ENCODE measurements at regions not wholly inside any gene's neighbourhood (a gene's known extent, or its start where the extent isn't known, plus 50 kb on each side); places are given as distances from the start of the nearest gene placed in this dataset.
"Not testable (repeated sequence)": the region's sequence is repeated elsewhere in the genome, so short reads cannot be mapped to it uniquely, and the experiment has no call there.

GRCh38 chr7:131665021-131665420 lies 108.6 kb upstream of the PODXL start:
- H3K9ac ChIP-seq (ENCODE audit: low read length in 5 of 5), result no peak overlapping the region
- peaks cover 0 to 4% (median 2%) of the 10 kb centered on the region in 5 donors for H3K9me3 ChIP-seq (ENCODE audit: control insufficient read depth in 5 of 5, low read length in 5 of 5)
- H3K27me3 ChIP-seq (ENCODE audit: control insufficient read depth in 5 of 5, insufficient read depth in 4 of 5, low read length in 5 of 5), result peaks cover 0 to 4% (median 0%) of the 10 kb centered on the region in 5 donors
- no peak overlapping the region for H3K4me3 ChIP-seq (ENCODE audit: low read depth in 1 of 5, low read length in 5 of 5)
- no peaks in the 10 kb centered on the region for H3K36me3 ChIP-seq (ENCODE audit: control insufficient read depth in 5 of 5, insufficient read depth in 5 of 5, low read length in 5 of 5)
- H3K4me1 ChIP-seq (ENCODE audit: control insufficient read depth in 5 of 5, insufficient read depth in 5 of 5, low read length in 5 of 5), result no peaks in the 10 kb centered on the region
- no peak overlapping the region for H3K27ac ChIP-seq (ENCODE audit: low read depth, low read length)

- no peak overlapping the region for H3K9ac ChIP-seq (ENCODE audit: low read length in 5 of 5)
- peaks cover 0 to 4% (median 0%) of the 10 kb centered on the region in 5 donors for H3K27me3 ChIP-seq (ENCODE audit: control insufficient read depth in 5 of 5, insufficient read depth in 4 of 5, low read length in 5 of 5)
- H3K4me3 ChIP-seq (ENCODE audit: low read depth in 1 of 5, low read length in 5 of 5), result no peak overlapping the region
- no peak overlapping the region for H3K27ac ChIP-seq (ENCODE audit: low read depth, low read length)
- peaks cover 0 to 4% (median 2%) of the 10 kb centered on the region in 5 donors for H3K9me3 ChIP-seq (ENCODE audit: control insufficient read depth in 5 of 5, low read length in 5 of 5)
- no peaks in the 10 kb centered on the region for H3K36me3 ChIP-seq (ENCODE audit: control insufficient read depth in 5 of 5, insufficient read depth in 5 of 5, low read length in 5 of 5)
- no peaks in the 10 kb centered on the region for H3K4me1 ChIP-seq (ENCODE audit: control insufficient read depth in 5 of 5, insufficient read depth in 5 of 5, low read length in 5 of 5)
These were observed 108.1 kb upstream of the PODXL start for GRCh38 chr7:131664570-131664969.

- not testable (repeated sequence) for H3K9ac ChIP-seq (ENCODE audit: low read length in 5 of 5); H3K4me1 ChIP-seq (ENCODE audit: control insufficient read depth in 5 of 5, insufficient read depth in 5 of 5, low read length in 5 of 5); H3K4me3 ChIP-seq (ENCODE audit: low read depth in 1 of 5, low read length in 5 of 5); H3K27me3 ChIP-seq (ENCODE audit: control insufficient read depth in 5 of 5, insufficient read depth in 4 of 5, low read length in 5 of 5); H3K27ac ChIP-seq (ENCODE audit: low read depth, low read length); H3K36me3 ChIP-seq (ENCODE audit: control insufficient read depth in 5 of 5, insufficient read depth in 5 of 5, low read length in 5 of 5); H3K9me3 ChIP-seq (ENCODE audit: control insufficient read depth in 5 of 5, low read length in 5 of 5)
These were observed 106.0 kb upstream of the PODXL start for GRCh38 chr7:131662301-131662873.

DNA sequence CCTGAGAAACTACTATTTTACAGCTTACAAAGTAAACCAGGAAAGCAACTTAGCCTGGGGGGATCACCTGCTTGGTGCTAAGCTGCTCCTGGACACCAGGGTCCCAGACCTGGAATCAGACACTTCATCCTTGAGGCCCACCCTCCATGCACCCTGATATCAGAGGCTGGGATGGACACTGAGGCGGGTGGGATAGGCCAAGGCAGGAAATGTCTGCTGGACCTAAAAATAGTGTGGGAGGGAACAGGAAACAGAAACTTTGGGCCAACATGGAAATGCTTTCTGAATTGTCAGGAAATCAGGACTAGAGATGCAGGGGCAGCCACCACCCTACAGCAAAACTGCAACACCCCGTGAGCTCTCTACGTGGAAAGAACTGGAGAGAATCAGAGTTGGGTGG lies 101.5 kb upstream of the PODXL start:
- Histone ChIP-seq H3K27me3 (ENCODE audit: control insufficient read depth in 5 of 5, insufficient read depth in 4 of 5, low read length in 5 of 5) (peaks cover 0 to 5% (median 0%) of the 10 kb centered on the region in 5 donors), H3K9me3 (ENCODE audit: control insufficient read depth in 5 of 5, low read length in 5 of 5) (no peaks in the 10 kb centered on the region), H3K4me1 (ENCODE audit: control insufficient read depth in 5 of 5, insufficient read depth in 5 of 5, low read length in 5 of 5) (peaks cover 0 to 14% (median 3%) of the 10 kb centered on the region in 5 donors), H3K4me3 (ENCODE audit: low read depth in 1 of 5, low read length in 5 of 5) (peak overlapping the region in 2 of 5 donors; percentile 6 to 22), H3K9ac (ENCODE audit: low read length in 5 of 5) (no peak overlapping the region), H3K36me3 (ENCODE audit: control insufficient read depth in 5 of 5, insufficient read depth in 5 of 5, low read length in 5 of 5) (no peaks in the 10 kb centered on the region), H3K27ac (ENCODE audit: low read depth, low read length) (no peak overlapping the region)

- peaks cover 0 to 5% (median 0%) of the 10 kb centered on the region in 5 donors for H3K27me3 ChIP-seq (ENCODE audit: control insufficient read depth in 5 of 5, insufficient read depth in 4 of 5, low read length in 5 of 5)
- H3K36me3 ChIP-seq (ENCODE audit: control insufficient read depth in 5 of 5, insufficient read depth in 5 of 5, low read length in 5 of 5), result no peaks in the 10 kb centered on the region
- no peaks in the 10 kb centered on the region for H3K9me3 ChIP-seq (ENCODE audit: control insufficient read depth in 5 of 5, low read length in 5 of 5)
- H3K9ac ChIP-seq (ENCODE audit: low read length in 5 of 5), result no peak overlapping the region
- H3K4me1 ChIP-seq (ENCODE audit: control insufficient read depth in 5 of 5, insufficient read depth in 5 of 5, low read length in 5 of 5), result peaks cover 0 to 14% (median 3%) of the 10 kb centered on the region in 5 donors
- H3K4me3 ChIP-seq (ENCODE audit: low read depth in 1 of 5, low read length in 5 of 5), result no peak overlapping the region
- H3K27ac ChIP-seq (ENCODE audit: low read depth, low read length), result no peak overlapping the region
These were observed 100.7 kb upstream of the PODXL start for GRCh38 chr7:131656980-131657723.

GRCh38 chr7:131655866-131656265 lies 99.4 kb upstream of the PODXL start:
- Histone ChIP-seq H3K36me3 (ENCODE audit: control insufficient read depth in 5 of 5, insufficient read depth in 5 of 5, low read length in 5 of 5) (no peaks in the 10 kb centered on the region), H3K4me1 (ENCODE audit: control insufficient read depth in 5 of 5, insufficient read depth in 5 of 5, low read length in 5 of 5) (peaks cover 0 to 14% (median 3%) of the 10 kb centered on the region in 5 donors), H3K9me3 (ENCODE audit: control insufficient read depth in 5 of 5, low read length in 5 of 5) (no peaks in the 10 kb centered on the region), H3K27me3 (ENCODE audit: control insufficient read depth in 5 of 5, insufficient read depth in 4 of 5, low read length in 5 of 5) (peaks cover 0 to 5% (median 0%) of the 10 kb centered on the region in 5 donors), H3K4me3 (ENCODE audit: low read depth in 1 of 5, low read length in 5 of 5) (no peak overlapping the region), H3K9ac (ENCODE audit: low read length in 5 of 5) (no peak overlapping the region), H3K27ac (ENCODE audit: low read depth, low read length) (no peak overlapping the region)

- Histone ChIP-seq H3K36me3 (ENCODE audit: control insufficient read depth in 5 of 5, insufficient read depth in 5 of 5, low read length in 5 of 5) (no peaks in the 10 kb centered on the region), H3K9ac (ENCODE audit: low read length in 5 of 5) (no peak overlapping the region), H3K4me1 (ENCODE audit: control insufficient read depth in 5 of 5, insufficient read depth in 5 of 5, low read length in 5 of 5) (peaks cover 0 to 14% (median 3%) of the 10 kb centered on the region in 5 donors), H3K9me3 (ENCODE audit: control insufficient read depth in 5 of 5, low read length in 5 of 5) (no peaks in the 10 kb centered on the region), H3K27ac (ENCODE audit: low read depth, low read length) (no peak overlapping the region), H3K27me3 (ENCODE audit: control insufficient read depth in 5 of 5, insufficient read depth in 4 of 5, low read length in 5 of 5) (peaks cover 0 to 5% (median 0%) of the 10 kb centered on the region in 5 donors), H3K4me3 (ENCODE audit: low read depth in 1 of 5, low read length in 5 of 5) (no peak overlapping the region)
These were observed 99.0 kb upstream of the PODXL start for GRCh38 chr7:131655447-131655846.

DNA sequence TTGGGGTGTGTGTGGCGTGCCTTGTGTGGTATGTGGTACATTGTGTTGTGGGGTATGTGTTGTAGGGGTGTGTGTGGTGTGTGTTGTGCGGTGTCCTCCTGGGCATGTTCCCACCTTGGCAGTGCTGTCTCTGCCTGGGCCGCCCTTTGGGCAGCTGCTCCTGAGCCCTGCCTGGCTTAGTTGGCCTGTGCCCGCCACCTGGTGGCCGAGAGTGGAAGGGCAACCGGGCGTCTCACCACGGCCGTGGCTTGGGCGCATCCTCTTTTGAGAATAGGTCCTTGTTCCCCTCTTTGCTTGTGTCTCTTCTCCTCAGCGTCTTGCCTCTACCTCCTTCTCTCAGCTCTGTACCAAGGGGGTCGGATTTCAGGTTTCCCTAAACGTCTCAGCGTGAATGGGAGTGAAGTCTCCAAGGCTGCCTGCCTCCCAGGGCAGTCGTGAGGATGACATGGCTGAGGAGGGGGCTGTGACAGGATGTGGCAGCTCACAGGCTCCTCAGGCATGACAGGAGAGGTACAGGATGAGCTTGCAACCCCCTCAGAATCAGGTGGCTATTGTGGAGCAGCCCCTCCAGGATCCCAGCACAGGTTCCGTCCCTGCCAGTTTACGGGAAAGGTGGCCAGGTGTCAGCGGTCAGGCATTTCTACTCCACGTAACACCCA lies 98.4 kb upstream of the PODXL start:
- H3K27ac ChIP-seq (ENCODE audit: low read depth, low read length), result no peak overlapping the region
- H3K4me3 ChIP-seq (ENCODE audit: low read depth in 1 of 5, low read length in 5 of 5), result no peak overlapping the region
- no peak overlapping the region for H3K9ac ChIP-seq (ENCODE audit: low read length in 5 of 5)

GRCh38 chr7:131654249-131654558 lies 97.8 kb upstream of the PODXL start:
- H3K4me3 ChIP-seq (ENCODE audit: low read depth in 1 of 5, low read length in 5 of 5), result no peak overlapping the region
- H3K27ac ChIP-seq (ENCODE audit: low read depth, low read length), result no peak overlapping the region
- H3K27me3 ChIP-seq (ENCODE audit: control insufficient read depth in 5 of 5, insufficient read depth in 4 of 5, low read length in 5 of 5), result peaks cover 0 to 5% (median 0%) of the 10 kb centered on the region in 5 donors
- H3K9me3 ChIP-seq (ENCODE audit: control insufficient read depth in 5 of 5, low read length in 5 of 5), result no peaks in the 10 kb centered on the region
- no peak overlapping the region for H3K9ac ChIP-seq (ENCODE audit: low read length in 5 of 5)
- H3K4me1 ChIP-seq (ENCODE audit: control insufficient read depth in 5 of 5, insufficient read depth in 5 of 5, low read length in 5 of 5), result peaks cover 0 to 19% (median 7%) of the 10 kb centered on the region in 5 donors
- H3K36me3 ChIP-seq (ENCODE audit: control insufficient read depth in 5 of 5, insufficient read depth in 5 of 5, low read length in 5 of 5), result no peaks in the 10 kb centered on the region

More for the DNA sequence above, 98.4 kb upstream of the PODXL start:
- no peaks in the 10 kb centered on the region for H3K36me3 ChIP-seq (ENCODE audit: control insufficient read depth in 5 of 5, insufficient read depth in 5 of 5, low read length in 5 of 5)
- peaks cover 0 to 14% (median 3%) of the 10 kb centered on the region in 5 donors for H3K4me1 ChIP-seq (ENCODE audit: control insufficient read depth in 5 of 5, insufficient read depth in 5 of 5, low read length in 5 of 5)
- H3K27me3 ChIP-seq (ENCODE audit: control insufficient read depth in 5 of 5, insufficient read depth in 4 of 5, low read length in 5 of 5), result peaks cover 0 to 5% (median 0%) of the 10 kb centered on the region in 5 donors
- H3K9me3 ChIP-seq (ENCODE audit: control insufficient read depth in 5 of 5, low read length in 5 of 5), result no peaks in the 10 kb centered on the region

Data from subcutaneous abdominal adipose tissue (tissue), 5 donors.